Stimulated activated CD4-positive, alpha-beta T cell treated with anti-CD3 and anti-CD28 coated beads, Interleukin-15, amount 100 ng/mL, for 24 hours (primary cell): ENCODE measurements at regions not wholly inside any gene's neighbourhood (a gene's known extent, or its start where the extent isn't known, plus 50 kb on each side); places are given as distances from the start of the nearest gene placed in this dataset.

Source experiments
- DNase-seq: peaks from one replicate; pipeline ENCODE4 v3.0.0-alpha.2; 2020

DNA sequence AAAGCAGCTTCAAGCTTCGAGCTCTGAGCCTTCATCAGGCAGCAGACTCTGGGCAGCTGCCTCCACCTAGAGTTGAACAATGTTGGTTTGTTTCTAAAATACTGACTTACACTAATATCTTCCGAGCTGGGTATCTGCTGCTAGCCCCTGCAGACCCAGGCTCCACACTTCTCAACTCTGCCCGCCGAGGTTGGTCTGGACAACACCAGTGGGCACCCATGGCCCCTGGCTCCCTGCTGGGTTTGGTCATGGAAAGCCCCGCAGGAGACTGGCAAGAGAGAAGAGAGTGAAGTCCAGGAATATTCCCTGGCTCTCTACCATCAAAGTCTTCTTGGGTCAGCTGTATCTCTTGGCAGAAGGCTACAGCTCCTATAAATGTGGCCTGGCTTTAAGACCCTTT, 214.2 kb upstream of the TMEM132C start:
- DNase-seq, result no peak

- no peak for DNase-seq
These were observed 211.4 kb upstream of the TMEM132C start for GRCh38 chr12:128055567-128055966.

GRCh38 chr12:128056136-128056801, 210.7 kb upstream of the TMEM132C start:
- no peak for DNase-seq

- no peak for DNase-seq
These were observed 209.4 kb upstream of the TMEM132C start for GRCh38 chr12:128057586-128057985.

GRCh38 chr12:128059621-128060370, 207.2 kb upstream of the TMEM132C start:
- no peak for DNase-seq

- DNase-seq, result no peak
These were observed 198.8 kb upstream of the TMEM132C start for GRCh38 chr12:128068211-128068610.

GRCh38 chr12:128069359-128069997, 197.5 kb upstream of the TMEM132C start:
- DNase-seq, result peak; percentile 49

GRCh38 chr12:128073937-128074336, 193.0 kb upstream of the TMEM132C start:
- no peak for DNase-seq

DNA sequence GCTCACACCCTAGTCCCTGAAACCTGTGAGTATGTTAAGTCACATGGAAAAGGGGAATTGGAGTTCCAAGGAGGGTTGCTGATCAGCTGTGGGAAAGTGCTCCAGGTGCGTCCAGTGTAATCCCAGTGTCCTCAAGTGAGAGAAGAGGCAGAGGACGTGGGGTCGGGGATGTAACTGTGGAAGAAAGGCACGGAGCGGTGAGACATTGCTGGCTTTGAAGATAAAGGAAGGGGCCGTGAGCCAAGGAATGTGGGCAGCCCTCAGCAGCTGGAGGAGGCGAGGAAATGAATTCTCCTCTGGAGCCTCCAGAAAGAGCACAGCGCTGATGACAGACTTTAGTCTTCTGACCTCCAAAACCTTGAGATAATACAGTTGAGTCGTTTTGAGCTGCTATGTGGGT, 191.6 kb upstream of the TMEM132C start:
- DNase-seq, result no peak

GRCh38 chr12:128076188-128076587, 190.8 kb upstream of the TMEM132C start:
- DNase-seq, result no peak

GRCh38 chr12:128077211-128077916, 189.6 kb upstream of the TMEM132C start:
- no peak for DNase-seq

DNA sequence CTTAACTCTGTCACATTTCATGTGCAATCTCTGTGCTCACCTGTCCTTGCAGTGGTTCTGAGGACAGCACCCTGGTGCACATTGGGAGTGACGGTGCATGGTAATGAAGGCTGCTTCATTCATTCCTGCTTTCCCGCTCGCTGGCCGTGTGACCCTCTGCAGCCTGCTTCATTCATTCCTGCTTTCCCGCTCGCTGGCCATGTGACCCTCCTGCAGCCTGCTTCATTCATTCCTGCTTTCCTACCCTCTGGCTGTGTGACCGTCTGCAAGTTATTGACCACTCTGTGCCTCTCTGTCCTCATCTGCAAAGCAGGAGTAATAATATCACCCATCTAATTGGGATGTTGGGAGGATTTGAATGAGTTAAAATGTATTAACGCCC, 189.1 kb upstream of the TMEM132C start:
- no peak for DNase-seq

GRCh38 chr12:128078301-128078971, 188.5 kb upstream of the TMEM132C start:
- DNase-seq, result no peak

GRCh38 chr12:128079446-128079845, 187.5 kb upstream of the TMEM132C start:
- no peak for DNase-seq

DNA sequence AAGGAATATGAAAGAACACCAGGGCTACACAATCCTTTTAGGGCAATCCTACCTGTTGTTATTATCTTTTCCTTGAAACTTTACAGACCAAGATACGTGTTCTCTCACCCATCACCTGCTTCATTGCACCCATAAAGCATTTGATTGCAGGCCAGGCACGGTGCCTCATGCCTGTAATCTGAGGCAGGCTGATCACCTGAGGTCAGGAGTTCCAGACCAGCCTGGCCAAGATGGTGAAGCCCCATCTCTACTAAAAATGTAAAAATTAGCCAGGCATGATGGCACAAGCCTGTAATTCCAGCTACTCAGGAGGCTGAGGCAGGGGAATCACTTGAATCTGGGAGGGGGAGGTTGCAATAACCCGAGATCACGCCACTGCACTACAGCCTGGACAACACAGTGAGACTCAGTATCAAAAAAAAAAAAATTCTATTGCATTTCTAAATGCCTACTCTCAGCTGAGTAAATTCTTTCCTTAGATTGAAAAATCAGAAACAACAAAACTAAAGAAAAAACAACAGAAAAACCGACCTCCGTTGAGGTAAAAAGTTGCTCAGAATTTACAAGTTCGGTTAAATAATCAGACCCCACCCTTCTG, 183.7 kb upstream of the TMEM132C start:
- no peak for DNase-seq

DNA sequence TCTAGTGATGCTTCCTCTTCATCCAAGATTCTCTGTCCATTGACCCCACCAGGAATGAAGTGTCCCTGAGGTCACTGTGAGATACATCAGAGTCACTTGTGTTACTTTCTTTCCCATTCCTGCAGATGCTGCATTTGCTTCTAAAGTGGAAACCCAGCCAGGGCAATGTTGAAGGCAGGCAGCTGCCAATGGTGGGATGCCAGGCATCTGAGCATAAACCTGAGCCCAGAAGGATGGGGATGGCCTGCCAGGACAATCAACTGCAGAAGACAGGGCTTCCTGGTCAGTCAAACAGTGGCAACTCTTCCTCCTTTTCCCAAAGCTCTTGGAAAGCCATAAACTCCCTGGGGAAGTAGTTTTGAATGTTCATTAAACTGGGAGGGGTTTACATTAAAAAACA, 178.0 kb upstream of the TMEM132C start:
- DNase-seq, result no peak

DNA sequence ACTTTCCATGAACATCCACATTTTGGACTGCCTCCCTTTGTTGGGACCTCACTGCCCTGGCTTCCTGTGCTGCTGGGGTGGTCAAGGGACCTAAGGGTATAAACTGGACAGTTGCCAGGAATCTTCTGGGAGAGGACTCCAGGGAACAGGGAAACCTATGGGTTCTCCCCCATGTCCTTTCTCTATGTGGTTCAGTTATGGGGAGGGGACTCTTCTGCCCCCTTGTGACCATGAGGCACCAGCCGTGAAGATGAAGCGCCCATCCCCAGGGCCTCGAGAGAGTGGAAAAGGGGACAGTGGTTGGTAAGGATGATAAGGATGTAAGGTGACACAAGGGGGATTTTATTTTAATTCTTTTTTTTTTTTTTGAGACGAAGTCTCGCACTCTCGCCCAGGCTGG, 177.0 kb upstream of the TMEM132C start:
- DNase-seq, result no peak

GRCh38 chr12:128091101-128091720, 175.8 kb upstream of the TMEM132C start:
- no peak for DNase-seq

- DNase-seq, result no peak
These were observed 175.0 kb upstream of the TMEM132C start for GRCh38 chr12:128091951-128092382.

DNA sequence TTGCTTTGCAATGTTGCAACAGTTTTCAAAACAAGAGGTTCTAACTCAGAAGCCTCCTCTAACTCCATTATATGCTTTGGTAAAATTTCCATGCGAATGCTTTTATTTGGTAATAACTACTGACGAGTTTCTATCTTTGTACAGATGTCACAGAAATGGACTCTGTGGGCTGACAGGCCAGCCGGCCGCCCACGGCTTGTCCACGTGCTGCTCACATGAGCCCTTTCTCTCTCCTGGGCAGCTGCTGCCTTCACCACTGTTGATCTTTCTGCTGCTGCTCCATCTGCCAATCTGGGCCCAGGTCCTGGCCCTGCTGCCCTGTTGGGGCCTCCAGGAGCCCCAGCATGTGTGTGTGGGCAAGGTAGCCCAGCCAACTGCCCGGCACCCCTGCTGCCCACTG, 168.2 kb upstream of the TMEM132C start:
- DNase-seq, result no peak

DNA sequence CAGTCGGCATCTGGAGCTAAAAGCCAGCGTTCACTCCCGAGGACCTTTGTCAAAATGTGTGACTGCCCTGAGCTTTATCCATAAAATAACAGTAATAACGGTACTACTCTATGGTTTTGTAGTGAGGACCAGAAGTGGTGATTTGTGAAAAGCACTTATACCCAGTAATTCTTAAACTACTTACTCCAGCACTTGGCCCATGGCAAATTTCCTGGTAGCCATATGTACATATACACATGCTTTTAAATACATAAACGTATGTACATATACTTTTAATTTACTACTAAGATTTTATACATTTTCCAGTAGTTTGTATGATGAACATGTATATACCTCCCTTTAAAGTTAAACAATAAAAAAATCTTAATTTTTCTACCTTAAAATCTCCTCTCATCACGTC, 163.8 kb upstream of the TMEM132C start:
- DNase-seq, result no peak

DNA sequence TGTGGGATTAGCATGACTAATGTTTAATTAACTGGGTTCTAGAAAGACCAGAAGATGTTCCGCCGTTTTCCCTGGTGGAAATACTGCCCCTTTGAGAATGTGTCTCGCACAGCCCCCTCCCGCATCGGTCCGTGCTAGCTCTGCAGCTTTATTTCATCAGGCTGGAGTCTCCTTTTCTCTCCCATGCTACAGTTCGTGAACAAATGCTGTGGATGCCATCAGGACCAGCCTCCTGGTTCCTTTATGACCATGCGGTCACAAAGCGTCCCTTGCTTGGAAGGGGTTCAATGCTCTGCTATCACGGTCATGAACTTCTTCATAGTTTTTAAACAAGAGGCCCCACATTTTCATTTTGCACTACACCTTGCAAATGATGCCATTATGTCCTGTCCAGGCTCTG, 157.7 kb upstream of the TMEM132C start:
- DNase-seq, result no peak
